ENCODE measurements at regions not wholly inside any gene's neighbourhood (a gene's known extent, or its start where the extent isn't known, plus 50 kb on each side); places are given as distances from the start of the nearest gene placed in this dataset.
"Not testable (repeated sequence)": the region's sequence is repeated elsewhere in the genome, so short reads cannot be mapped to it uniquely, and the experiment has no call there.

GRCh38 chr14:29982171-29982570 lies 54.5 kb upstream of the PRKD1 start:
- DNase-seq (ENCODE audit: low read depth in 2 of 2) = no peak

GRCh38 chr14:29982993-29983392 lies 55.3 kb upstream of the PRKD1 start:
- DNase-seq (ENCODE audit: low read depth in 2 of 2) = no peak

GRCh38 chr14:29990344-29990857 lies 62.8 kb upstream of the PRKD1 start:
- not testable (repeated sequence) for DNase-seq (ENCODE audit: low read depth in 2 of 2)

- DNase-seq (ENCODE audit: low read depth in 2 of 2) = no peak
Observed at GRCh38 chr14:29990993-29991392, 63.3 kb upstream of the PRKD1 start.

GRCh38 chr14:29993143-29993542 lies 65.5 kb upstream of the PRKD1 start:
- no peak for DNase-seq (ENCODE audit: low read depth in 2 of 2)

- no peak for DNase-seq (ENCODE audit: low read depth in 2 of 2)
Observed at GRCh38 chr14:29999013-29999539, 71.4 kb upstream of the PRKD1 start.

- no peak for DNase-seq (ENCODE audit: low read depth in 2 of 2)
Observed at GRCh38 chr14:30002859-30003258, 75.2 kb upstream of the PRKD1 start.

GRCh38 chr14:30005114-30005808 lies 77.6 kb upstream of the PRKD1 start:
- DNase-seq (ENCODE audit: low read depth in 2 of 2) = no peak

- DNase-seq (ENCODE audit: low read depth in 2 of 2) = no peak
Observed at GRCh38 chr14:30006695-30007094, 79.0 kb upstream of the PRKD1 start.

- DNase-seq (ENCODE audit: low read depth in 2 of 2) = no peak
Observed at GRCh38 chr14:30015489-30015888, 87.8 kb upstream of the PRKD1 start.

GRCh38 chr14:30016002-30016401 lies 88.4 kb upstream of the PRKD1 start:
- no peak for DNase-seq (ENCODE audit: low read depth in 2 of 2)

- no peak for DNase-seq (ENCODE audit: low read depth in 2 of 2)
Observed at GRCh38 chr14:30017370-30017993, 89.8 kb upstream of the PRKD1 start.

GRCh38 chr14:30020271-30020670 lies 92.6 kb upstream of the PRKD1 start:
- DNase-seq (ENCODE audit: low read depth in 2 of 2) = no peak

GRCh38 chr14:30020687-30021086 lies 93.0 kb upstream of the PRKD1 start:
- DNase-seq (ENCODE audit: low read depth in 2 of 2) = no peak

GRCh38 chr14:30023350-30023749 lies 95.7 kb upstream of the PRKD1 start:
- DNase-seq (ENCODE audit: low read depth in 2 of 2) = not testable (repeated sequence)

- DNase-seq (ENCODE audit: low read depth in 2 of 2) = no peak
Observed at GRCh38 chr14:30034152-30034551, 106.5 kb upstream of the PRKD1 start.

- DNase-seq (ENCODE audit: low read depth in 2 of 2) = no peak
Observed at GRCh38 chr14:30035361-30035760, 107.7 kb upstream of the PRKD1 start.

GRCh38 chr14:30045720-30046119 lies 118.1 kb upstream of the PRKD1 start:
- no peak for DNase-seq (ENCODE audit: low read depth in 2 of 2)

GRCh38 chr14:30053103-30053502 lies 125.5 kb upstream of the PRKD1 start:
- no peak for DNase-seq (ENCODE audit: low read depth in 2 of 2)

- no peak for DNase-seq (ENCODE audit: low read depth in 2 of 2)
Observed at GRCh38 chr14:30054201-30054600, 126.6 kb upstream of the PRKD1 start.

- no peak for DNase-seq (ENCODE audit: low read depth in 2 of 2)
Observed at GRCh38 chr14:30058401-30058800, 130.8 kb upstream of the PRKD1 start.

- no peak for DNase-seq (ENCODE audit: low read depth in 2 of 2)
Observed at GRCh38 chr14:30063746-30064145, 136.1 kb upstream of the PRKD1 start.

- DNase-seq (ENCODE audit: low read depth in 2 of 2) = no peak
Observed at GRCh38 chr14:30064454-30064853, 136.8 kb upstream of the PRKD1 start.
